OCI-LY1 (cell line): ENCODE measurements at regions not wholly inside any gene's neighbourhood (a gene's known extent, or its start where the extent isn't known, plus 50 kb on each side); places are given as distances from the start of the nearest gene placed in this dataset.

Experiments used
- H2AFZ ChIP-seq: fragments of 200-600 bp; sonication (generic), shearing (Covaris generic); 2 replicates; pipeline ENCODE4 v1.6.0; 2014; ENCODE audit warnings: antibody characterized with exemption, mild to moderate bottlenecking, low read length
- H3F3A ChIP-seq: fragments of 200-600 bp; sonication (generic), shearing (Covaris generic); 2 replicates; pipeline ENCODE4 v1.6.0; 2014; ENCODE audit warnings: mild to moderate bottlenecking, antibody characterized with exemption, low read length, moderate library complexity; ENCODE audit not compliant: insufficient read depth
- H3K27ac ChIP-seq: fragments of 200-600 bp; sonication (generic); 2 replicates; pipeline ENCODE4 v1.5.1; 2014; ENCODE audit warnings: low read length, mixed run types, mild to moderate bottlenecking, low read depth; ENCODE audit not compliant: poor library complexity, severe bottlenecking
- H3K27me3 ChIP-seq: fragments of 200-600 bp; sonication (generic); 2 replicates; pipeline ENCODE4 v1.6.0; 2014; ENCODE audit warnings: antibody characterized with exemption, mild to moderate bottlenecking, low read length, moderate library complexity; ENCODE audit not compliant: insufficient read depth
- H3K36me3 ChIP-seq: fragments of 200-600 bp; sonication (generic); 2 replicates; pipeline ENCODE4 v1.6.1; 2014; ENCODE audit warnings: mild to moderate bottlenecking, antibody characterized with exemption, low read length, moderate library complexity, mixed read lengths; ENCODE audit not compliant: insufficient read depth
- H3K4me1 ChIP-seq: fragments of 200-600 bp; sonication (generic); 2 replicates; pipeline ENCODE4 v1.5.1; 2014; ENCODE audit warnings: mild to moderate bottlenecking, low read length, moderate library complexity; ENCODE audit not compliant: insufficient read depth, severe bottlenecking
- H3K4me2 ChIP-seq: fragments of 200-600 bp; sonication (generic), shearing (Covaris generic); 2 replicates; pipeline ENCODE4 v1.6.1; 2014; ENCODE audit warnings: low read length
- H3K4me3 ChIP-seq: fragments of 200-600 bp; sonication (generic); 2 replicates; pipeline ENCODE4 v1.5.1; 2014; ENCODE audit warnings: low read length, low read depth, mild to moderate bottlenecking, mixed read lengths; ENCODE audit not compliant: poor library complexity, severe bottlenecking
- H3K79me2 ChIP-seq: fragments of 200-600 bp; shearing (Covaris generic); 2 replicates; pipeline ENCODE4 v1.6.1; 2016; ENCODE audit warnings: mixed run types, low read length, mixed read lengths; ENCODE audit not compliant: insufficient read depth
- H3K9ac ChIP-seq: fragments of 200-600 bp; sonication (generic), shearing (Covaris generic); 2 replicates; pipeline ENCODE4 v1.6.1; 2014; ENCODE audit warnings: mild to moderate bottlenecking, low read length, mixed read lengths
- H3K9me2 ChIP-seq: fragments of 200-600 bp; sonication (generic), shearing (Covaris generic); 2 replicates; pipeline ENCODE4 v1.6.1; 2014; ENCODE audit warnings: low read depth, mild to moderate bottlenecking, low read length, mixed read lengths
- H3K9me3 ChIP-seq: fragments of 200-600 bp; shearing (Covaris generic); 2 replicates; pipeline ENCODE4 v1.6.1; 2014; ENCODE audit warnings: low read length, mixed read lengths
- H4K20me1 ChIP-seq: fragments of 200-600 bp; sonication (generic), shearing (Covaris generic); 2 replicates; pipeline ENCODE4 v1.6.0; 2016; ENCODE audit warnings: mild to moderate bottlenecking, low read length; ENCODE audit not compliant: insufficient read depth
- EZH2 ChIP-seq: fragments of 200-600 bp; sonication (generic), shearing (Covaris generic); IDR thresholded peaks from 2 replicates; pipeline ENCODE4 v1.8.0; 2017; ENCODE audit warnings: borderline replicate concordance, mixed run types, mild to moderate bottlenecking, antibody characterized with exemption, low read length, moderate library complexity, mixed read lengths
- TF ChIP-seq, protein P1 (sequence below): fragments of 200-600 bp; sonication (generic), shearing (Covaris generic); IDR thresholded peaks from 2 replicates; pipeline ENCODE4 v1.5.1; 2017; ENCODE audit warnings: mild to moderate bottlenecking, antibody characterized with exemption, low read length, moderate library complexity, mixed read lengths

DNA sequence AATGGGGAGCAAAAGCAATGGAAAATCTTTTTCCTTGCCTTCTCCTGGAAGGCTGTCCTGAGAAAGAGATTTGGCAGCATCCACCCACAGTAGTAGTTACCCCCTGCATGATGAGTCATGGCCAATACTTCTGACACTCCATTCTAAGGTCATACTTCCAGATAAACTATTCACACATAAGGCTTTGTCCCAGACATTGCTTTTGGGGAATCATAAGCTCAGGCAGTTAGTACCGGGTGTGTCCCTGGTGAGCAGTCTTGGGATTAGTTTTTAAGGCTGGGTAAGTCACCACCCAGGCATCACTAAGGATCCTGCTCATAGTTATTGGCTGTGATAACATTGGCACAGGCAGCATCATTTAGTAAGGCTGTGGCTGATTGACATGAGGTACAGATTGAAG lies 160.6 kb upstream of the GGTLC1 start:
- Histone ChIP-seq H3K79me2 (no peaks in the 10 kb centered on the region), H3K27me3 (no peaks in the 10 kb centered on the region), H3K4me3 (no peak overlapping the region), H3K27ac (no peak overlapping the region), H3K9ac (no peak overlapping the region), H3K4me1 (no peaks in the 10 kb centered on the region), H2AFZ (no peak overlapping the region), H3F3A (no peaks in the 10 kb centered on the region), H3K4me2 (no peak overlapping the region), H3K9me2 (no peaks in the 10 kb centered on the region), H3K9me3 (no peaks in the 10 kb centered on the region), H4K20me1 (no peaks in the 10 kb centered on the region), H3K36me3 (no peaks in the 10 kb centered on the region)
- TF ChIP-seq EZH2 = no peak
- TF ChIP-seq, protein P1, sequence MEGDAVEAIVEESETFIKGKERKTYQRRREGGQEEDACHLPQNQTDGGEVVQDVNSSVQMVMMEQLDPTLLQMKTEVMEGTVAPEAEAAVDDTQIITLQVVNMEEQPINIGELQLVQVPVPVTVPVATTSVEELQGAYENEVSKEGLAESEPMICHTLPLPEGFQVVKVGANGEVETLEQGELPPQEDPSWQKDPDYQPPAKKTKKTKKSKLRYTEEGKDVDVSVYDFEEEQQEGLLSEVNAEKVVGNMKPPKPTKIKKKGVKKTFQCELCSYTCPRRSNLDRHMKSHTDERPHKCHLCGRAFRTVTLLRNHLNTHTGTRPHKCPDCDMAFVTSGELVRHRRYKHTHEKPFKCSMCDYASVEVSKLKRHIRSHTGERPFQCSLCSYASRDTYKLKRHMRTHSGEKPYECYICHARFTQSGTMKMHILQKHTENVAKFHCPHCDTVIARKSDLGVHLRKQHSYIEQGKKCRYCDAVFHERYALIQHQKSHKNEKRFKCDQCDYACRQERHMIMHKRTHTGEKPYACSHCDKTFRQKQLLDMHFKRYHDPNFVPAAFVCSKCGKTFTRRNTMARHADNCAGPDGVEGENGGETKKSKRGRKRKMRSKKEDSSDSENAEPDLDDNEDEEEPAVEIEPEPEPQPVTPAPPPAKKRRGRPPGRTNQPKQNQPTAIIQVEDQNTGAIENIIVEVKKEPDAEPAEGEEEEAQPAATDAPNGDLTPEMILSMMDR = no peak

DNA sequence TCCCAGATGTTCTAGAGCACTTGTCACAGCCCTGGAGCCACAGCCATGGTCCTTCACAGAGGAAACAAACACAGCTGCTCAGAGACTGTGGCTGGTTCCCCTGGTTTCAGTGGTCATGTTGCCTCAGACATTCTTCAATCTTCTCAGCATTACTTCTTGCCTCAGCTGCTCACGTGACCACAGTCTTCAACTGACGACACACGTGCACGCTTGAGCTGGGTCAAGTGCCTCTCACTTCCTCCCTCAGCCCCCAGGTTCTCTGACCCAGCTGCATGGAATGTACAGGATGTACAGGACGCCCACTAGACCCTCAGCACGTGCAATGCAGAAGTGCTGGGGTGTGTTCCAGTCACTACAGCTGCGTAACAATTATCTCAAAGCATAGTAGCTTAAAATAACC lies 159.8 kb upstream of the GGTLC1 start:
- Histone ChIP-seq H2AFZ (no peak overlapping the region), H3K9me2 (no peaks in the 10 kb centered on the region), H3K36me3 (no peaks in the 10 kb centered on the region), H3K4me3 (no peak overlapping the region), H3K9me3 (no peaks in the 10 kb centered on the region), H3F3A (no peaks in the 10 kb centered on the region), H3K27me3 (no peaks in the 10 kb centered on the region), H4K20me1 (no peaks in the 10 kb centered on the region), H3K9ac (no peak overlapping the region), H3K4me1 (no peaks in the 10 kb centered on the region), H3K4me2 (no peak overlapping the region), H3K79me2 (no peaks in the 10 kb centered on the region), H3K27ac (no peak overlapping the region)
- TF ChIP-seq, protein P1 = no peak
- TF ChIP-seq EZH2 = no peak

DNA sequence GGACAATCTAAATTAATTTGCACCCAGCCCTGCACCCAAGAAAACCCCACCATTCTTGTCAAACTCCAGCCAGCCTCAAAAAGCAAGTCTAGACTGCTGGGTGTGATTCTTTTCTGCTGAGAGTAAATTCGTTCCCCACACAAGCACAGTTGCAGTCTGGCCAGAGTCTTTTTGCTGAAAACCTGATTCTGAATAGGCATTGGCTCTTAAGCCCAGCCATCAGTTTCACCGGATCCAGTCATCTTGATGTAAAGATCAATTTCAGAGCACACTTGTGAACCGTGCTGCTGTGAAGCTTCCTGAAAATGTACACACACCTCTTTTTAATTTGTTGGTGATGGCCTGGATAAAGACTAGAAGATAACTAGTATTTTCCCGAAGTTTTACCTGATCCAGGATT lies 159.4 kb upstream of the GGTLC1 start:
- Histone ChIP-seq H3K4me1 (no peaks in the 10 kb centered on the region), H3K79me2 (no peaks in the 10 kb centered on the region), H3K9me3 (no peaks in the 10 kb centered on the region), H4K20me1 (no peaks in the 10 kb centered on the region), H2AFZ (no peak overlapping the region), H3K36me3 (no peaks in the 10 kb centered on the region), H3K27ac (no peak overlapping the region), H3K9ac (no peak overlapping the region), H3K27me3 (no peaks in the 10 kb centered on the region), H3K4me2 (no peak overlapping the region), H3K4me3 (no peak overlapping the region), H3F3A (no peaks in the 10 kb centered on the region), H3K9me2 (no peaks in the 10 kb centered on the region)
- TF ChIP-seq EZH2 = no peak
- TF ChIP-seq, protein P1 = no peak
